HG02885 (cell line): ENCODE measurements at regions not wholly inside any gene's neighbourhood (a gene's known extent, or its start where the extent isn't known, plus 50 kb on each side); places are given as distances from the start of the nearest gene placed in this dataset.

Source experiments
- ATAC-seq: cut with Tn5 transposase; IDR thresholded peaks from one replicate; pipeline ENCODE4 v1.9.1; 2021; ENCODE audit warnings: mild to moderate bottlenecking; ENCODE audit not compliant: unreplicated experiment, poor library complexity

DNA sequence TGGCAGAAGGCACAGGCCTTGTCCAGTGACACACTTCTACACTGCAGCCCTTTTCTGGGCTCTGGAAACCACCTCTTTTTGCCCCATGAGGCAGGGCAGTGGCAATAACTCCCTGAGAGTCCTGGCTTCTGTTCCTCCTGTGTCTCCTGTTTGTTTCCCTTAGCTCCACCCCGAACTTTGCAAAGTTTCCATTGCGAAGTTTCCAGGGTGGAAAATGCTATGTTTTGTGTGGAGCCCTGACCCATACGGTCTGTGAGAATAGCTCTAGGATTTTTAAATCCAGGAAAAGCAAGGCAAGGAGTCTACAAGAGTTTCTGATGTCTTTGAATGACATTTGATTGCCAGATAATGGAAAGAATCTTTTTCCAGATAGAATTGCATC, 92.2 kb upstream of the AKR1E2 start:
- ATAC-seq, result no peak

DNA sequence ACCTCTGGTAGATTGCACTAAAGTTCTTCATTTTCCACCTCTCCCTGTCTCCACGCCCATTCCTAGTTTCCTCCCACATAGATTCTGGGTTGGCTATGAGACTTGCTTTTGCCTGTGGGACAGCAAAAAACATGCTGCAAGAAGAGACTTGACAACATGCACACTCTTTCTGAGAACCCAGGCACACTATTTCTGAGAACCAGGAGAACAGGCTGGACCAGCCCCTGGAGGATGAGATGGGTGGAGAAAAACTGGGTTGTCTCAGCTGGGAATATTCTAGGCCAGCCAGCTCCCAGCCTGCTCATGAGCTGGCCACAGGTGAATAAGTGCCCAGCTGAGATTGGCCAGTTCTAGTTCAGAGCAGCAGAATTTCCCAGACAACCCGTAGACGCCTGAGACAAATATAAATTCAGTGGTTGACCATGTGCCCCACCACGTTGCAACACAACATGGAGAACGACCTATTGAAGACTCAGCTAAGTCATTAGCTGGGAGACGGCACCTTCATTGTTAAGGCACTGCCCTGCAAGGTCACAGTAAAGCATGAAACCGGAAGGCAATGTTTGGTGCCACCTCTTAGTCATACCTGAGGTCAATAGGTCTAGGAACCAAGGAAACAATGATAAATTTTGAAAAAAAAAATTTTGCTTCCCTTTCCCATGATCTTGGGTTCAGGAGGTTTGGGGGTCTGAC, 92.7 kb upstream of the AKR1E2 start:
- ATAC-seq, result no peak

- ATAC-seq, result no peak
Measured at GRCh38 chr10:4730998-4731397, 95.0 kb upstream of the AKR1E2 start.

- no peak for ATAC-seq
Measured at GRCh38 chr10:4725917-4726606, 99.9 kb upstream of the AKR1E2 start.

GRCh38 chr10:4723860-4724259, 102.1 kb upstream of the AKR1E2 start:
- no peak for ATAC-seq

- no peak for ATAC-seq
Measured at GRCh38 chr10:4721999-4722753, 103.8 kb upstream of the AKR1E2 start.

GRCh38 chr10:4720463-4720862, 105.5 kb upstream of the AKR1E2 start:
- no peak for ATAC-seq

- ATAC-seq, result no peak
Measured at GRCh38 chr10:4719671-4720070, 106.3 kb upstream of the AKR1E2 start.

GRCh38 chr10:4719036-4719435, 107.0 kb upstream of the AKR1E2 start:
- ATAC-seq, result no peak

DNA sequence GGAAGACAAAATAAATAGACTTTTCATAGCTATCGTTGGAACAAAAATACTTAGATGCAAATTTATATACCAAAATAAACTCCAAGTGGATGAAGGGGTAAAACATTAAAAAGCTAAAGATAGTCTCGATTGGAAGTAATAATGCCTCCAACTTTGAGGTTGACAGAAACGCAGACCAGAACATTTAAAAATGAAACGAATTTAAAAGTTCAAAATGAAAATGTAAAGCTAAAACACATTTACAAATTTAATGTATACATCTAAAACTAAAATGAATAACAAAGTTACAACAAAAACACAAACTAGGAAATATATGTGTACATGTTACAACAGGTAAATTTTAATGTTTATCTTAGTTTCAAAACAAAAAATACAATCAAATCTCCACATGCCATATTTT, 107.5 kb upstream of the AKR1E2 start:
- no peak for ATAC-seq

GRCh38 chr10:4717670-4718069, 108.3 kb upstream of the AKR1E2 start:
- ATAC-seq, result no peak

DNA sequence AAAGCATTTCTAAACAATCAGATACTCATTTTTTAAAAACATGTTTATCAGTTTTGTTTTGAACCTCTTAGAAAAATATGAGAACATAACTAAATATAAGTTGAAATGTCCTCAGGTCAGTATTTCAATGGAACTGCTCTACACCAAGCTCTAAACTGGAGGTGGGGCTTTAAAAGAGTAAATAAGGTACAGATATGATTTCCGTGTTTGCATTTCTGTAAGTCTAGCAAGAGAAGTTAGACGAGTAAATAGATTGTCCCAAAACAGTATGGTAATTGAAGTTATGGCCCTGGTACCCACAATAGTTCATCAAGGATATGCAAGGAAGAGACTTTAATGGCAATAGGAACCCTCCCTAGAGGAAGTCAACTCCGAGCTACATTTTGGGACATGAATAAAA, 115.1 kb upstream of the AKR1E2 start:
- no peak for ATAC-seq

GRCh38 chr10:4708123-4708759, 117.8 kb upstream of the AKR1E2 start:
- peak; percentile 43 for ATAC-seq

DNA sequence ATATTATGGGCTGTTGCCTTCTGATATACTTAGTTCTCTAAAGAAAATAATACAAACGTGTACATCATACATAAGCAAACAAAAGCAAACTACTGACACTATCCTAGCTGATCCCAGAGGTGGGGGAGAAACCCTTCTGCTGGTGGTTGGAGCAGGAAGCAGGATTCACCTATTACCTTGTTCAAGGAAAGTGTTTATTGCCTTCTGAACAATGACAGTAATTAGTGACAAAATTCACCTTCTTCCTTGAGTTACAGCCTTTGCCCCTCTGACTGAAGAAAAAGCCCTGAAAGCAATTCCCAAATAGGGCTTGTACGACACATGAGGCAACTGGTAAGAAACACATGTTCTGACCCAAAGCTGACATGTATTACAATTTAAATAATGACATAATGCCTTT, 118.8 kb upstream of the AKR1E2 start:
- ATAC-seq, result no peak

- no peak for ATAC-seq
Measured at GRCh38 chr10:4704034-4704545, 121.9 kb upstream of the AKR1E2 start.

- no peak for ATAC-seq
Measured at GRCh38 chr10:4701016-4701415, 125.0 kb upstream of the AKR1E2 start.

GRCh38 chr10:4699950-4700730, 125.9 kb upstream of the AKR1E2 start:
- ATAC-seq, result no peak

- no peak for ATAC-seq
Measured at GRCh38 chr10:4698075-4698474, 127.9 kb upstream of the AKR1E2 start.

GRCh38 chr10:4696186-4696585, 129.8 kb upstream of the AKR1E2 start:
- ATAC-seq, result no peak

GRCh38 chr10:4693967-4694366, 132.0 kb upstream of the AKR1E2 start:
- ATAC-seq, result no peak
